Colonic mucosa (tissue), 4 donors: ENCODE measurements at regions not wholly inside any gene's neighbourhood (a gene's known extent, or its start where the extent isn't known, plus 50 kb on each side); places are given as distances from the start of the nearest gene placed in this dataset.

Experiments used
- DNase-seq: peaks from one replicate; pipeline ENCODE4 v3.0.0-alpha.2; 2020
- H3K27ac ChIP-seq: fragments of 200-600 bp; one replicate; pipeline ENCODE4 v1.8.0; 2021
- H3K27me3 ChIP-seq: fragments of 200-600 bp; one replicate; pipeline ENCODE4 v1.8.0; 2021
- H3K36me3 ChIP-seq: fragments of 200-600 bp; one replicate; pipeline ENCODE4 v1.8.0; 2021
- H3K4me1 ChIP-seq: fragments of 200-600 bp; one replicate; pipeline ENCODE4 v1.8.0; 2021; ENCODE audit warnings: mild to moderate bottlenecking
- H3K4me3 ChIP-seq: fragments of 200-600 bp; one replicate; pipeline ENCODE4 v1.8.0; 2021
- H3K9ac ChIP-seq, 2 donors: one replicate each; pipeline ENCODE4 v1.7.0; 2013; ENCODE audit warnings: control low read depth in 2 of 2, low read depth in 2 of 2, low read length in 2 of 2
- H3K9me3 ChIP-seq: fragments of 200-600 bp; one replicate; pipeline ENCODE4 v1.8.0; 2021
- CTCF ChIP-seq: fragments of 200-600 bp; IDR thresholded peaks from one replicate; pipeline ENCODE4 v1.8.0; 2022; ENCODE audit warnings: antibody characterized with exemption, mild to moderate bottlenecking
- intact Hi-C: fragments of 100-400 bp; cut with DNase I; formaldehyde crosslinking; loops from one replicate; pipeline ENCODE4 v1.14.1; 2022
- donor health status: healthy.
- donor health status: DM: no; HTN: no; CAD: no.
- donor health status: DM: no; HTN: no; CAD: no.

DNA sequence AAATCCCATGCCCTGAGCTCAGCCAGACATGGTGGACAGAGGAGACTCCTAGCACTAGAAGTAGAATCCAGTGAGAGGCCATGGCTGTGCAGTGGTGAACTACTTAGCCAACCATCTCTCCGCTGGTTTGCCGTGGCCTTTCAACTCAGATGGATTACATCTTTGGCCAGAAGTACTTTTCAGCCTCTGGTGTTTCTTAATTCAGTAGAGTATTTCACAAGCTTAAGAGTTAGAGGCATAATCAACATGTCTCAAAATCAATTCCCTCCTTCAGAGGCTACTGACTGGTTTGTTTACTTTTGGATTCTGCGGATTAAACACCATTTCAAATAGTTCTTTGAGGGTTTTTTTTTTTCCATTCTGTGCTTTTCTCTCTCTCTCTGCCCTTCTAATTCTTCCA, 91.1 kb upstream of the PGRMC2 start:
- TF ChIP-seq CTCF = no peak
- no peaks in the 10 kb centered on the region for H3K9me3 ChIP-seq
- no peaks in the 10 kb centered on the region for H3K27me3 ChIP-seq
- H3K4me3 ChIP-seq = no peak overlapping the region
- no peak overlapping the region for H3K9ac ChIP-seq
- H3K36me3 ChIP-seq = no peaks in the 10 kb centered on the region
- no peak overlapping the region for H3K27ac ChIP-seq
- no peaks in the 10 kb centered on the region for H3K4me1 ChIP-seq
- DNase-seq = no peak
- intact Hi-C loops = no loop called here

DNA sequence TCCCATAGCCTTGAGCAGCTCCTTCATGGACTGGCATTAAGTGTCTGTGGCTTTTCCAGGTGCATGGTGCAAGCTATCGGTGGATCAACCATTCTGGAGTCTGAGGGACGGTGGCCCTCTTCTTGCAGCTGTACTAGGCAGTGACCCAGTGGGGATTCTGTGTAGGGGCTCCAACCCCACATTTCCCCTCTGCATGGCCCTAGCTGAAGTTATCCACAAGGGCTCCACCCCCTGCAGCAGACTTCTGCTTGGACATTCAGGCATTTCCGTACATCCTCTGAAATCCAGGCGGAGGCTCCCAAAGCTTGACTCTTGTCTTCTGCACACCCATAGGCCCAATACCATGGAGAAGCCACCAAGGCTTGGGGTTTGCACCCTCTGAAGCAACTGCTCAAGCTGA, 89.3 kb upstream of the PGRMC2 start:
- Histone ChIP-seq H3K27me3 (no peaks in the 10 kb centered on the region), H3K4me1 (no peaks in the 10 kb centered on the region), H3K9ac (no peak overlapping the region), H3K27ac (no peak overlapping the region), H3K36me3 (no peaks in the 10 kb centered on the region), H3K9me3 (no peaks in the 10 kb centered on the region), H3K4me3 (no peak overlapping the region)
- intact Hi-C loops = no loop called here
- TF ChIP-seq CTCF = no peak
- no peak for DNase-seq

DNA sequence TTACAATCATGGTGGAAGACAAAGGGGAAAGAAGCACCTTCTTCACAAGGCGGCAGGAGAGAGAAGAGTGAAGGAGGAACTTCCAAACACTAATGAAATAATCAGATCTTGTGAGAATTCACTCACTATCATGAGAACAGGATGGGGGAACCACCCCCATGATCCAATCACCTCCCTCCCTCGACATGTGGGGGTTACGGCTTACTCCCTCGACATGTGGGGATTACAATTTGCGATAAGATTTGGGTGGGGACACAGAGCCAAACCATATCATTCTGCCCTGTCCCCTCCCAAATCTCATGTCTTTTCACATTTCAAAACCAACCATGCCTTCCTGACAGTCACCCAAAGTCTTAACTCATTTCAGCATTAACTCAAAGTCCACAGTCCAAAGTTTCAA, 88.7 kb upstream of the PGRMC2 start:
- Histone ChIP-seq H3K27ac (no peak overlapping the region), H3K36me3 (no peaks in the 10 kb centered on the region), H3K9ac (no peak overlapping the region), H3K9me3 (no peaks in the 10 kb centered on the region), H3K4me1 (no peaks in the 10 kb centered on the region), H3K4me3 (no peak overlapping the region), H3K27me3 (no peaks in the 10 kb centered on the region)
- TF ChIP-seq CTCF = no peak
- DNase-seq = no peak
- intact Hi-C loops = no loop called here

GRCh38 chr4:128373628-128374027, 86.0 kb upstream of the PGRMC2 start:
- intact Hi-C loops = no loop called here
- Histone ChIP-seq H3K9ac (no peak overlapping the region), H3K9me3 (no peaks in the 10 kb centered on the region), H3K4me1 (no peaks in the 10 kb centered on the region), H3K4me3 (no peak overlapping the region), H3K27ac (no peak overlapping the region), H3K27me3 (no peaks in the 10 kb centered on the region), H3K36me3 (no peaks in the 10 kb centered on the region)
- TF ChIP-seq CTCF = no peak
- DNase-seq = no peak

GRCh38 chr4:128371876-128372275, 84.3 kb upstream of the PGRMC2 start:
- H3K36me3 ChIP-seq = no peaks in the 10 kb centered on the region
- no peaks in the 10 kb centered on the region for H3K4me1 ChIP-seq
- TF ChIP-seq CTCF = no peak
- intact Hi-C loops = no loop called here
- H3K27ac ChIP-seq = no peak overlapping the region
- H3K4me3 ChIP-seq = no peak overlapping the region
- DNase-seq = no peak
- H3K9me3 ChIP-seq = no peaks in the 10 kb centered on the region
- H3K27me3 ChIP-seq = no peaks in the 10 kb centered on the region
- no peak overlapping the region for H3K9ac ChIP-seq
